Type B pancreatic cell (in vitro differentiated cells): ENCODE measurements at regions not wholly inside any gene's neighbourhood (a gene's known extent, or its start where the extent isn't known, plus 50 kb on each side); places are given as distances from the start of the nearest gene placed in this dataset.

Experiments used
- DNase-seq: peaks from one replicate; pipeline ENCODE4 v3.0.0; 2021; ENCODE audit warnings: mixed read lengths; ENCODE audit not compliant: unreplicated experiment; ENCODE audit errors: extremely low spot score
- H3K27ac Mint-ChIP-seq: 2 replicates; pipeline ENCODE4 v1.8.0; 2021; ENCODE audit warnings: mild to moderate bottlenecking, mixed read lengths
- H3K27me3 Mint-ChIP-seq: 2 replicates; pipeline ENCODE4 v1.8.0; 2021; ENCODE audit warnings: mixed read lengths
- H3K36me3 Mint-ChIP-seq: 2 replicates; pipeline ENCODE4 v1.8.0; 2021; ENCODE audit warnings: mixed read lengths
- H3K4me1 Mint-ChIP-seq: one replicate; pipeline ENCODE4 v1.8.0; 2021; ENCODE audit warnings: mixed read lengths; ENCODE audit not compliant: unreplicated experiment
- H3K4me3 Mint-ChIP-seq: 2 replicates; pipeline ENCODE4 v1.8.0; 2021; ENCODE audit warnings: mild to moderate bottlenecking, mixed read lengths
- H3K9me3 Mint-ChIP-seq: 2 replicates; pipeline ENCODE4 v1.8.0; 2021; ENCODE audit warnings: mixed read lengths
- TF ChIP-seq, protein P1 (sequence below): fragments of 200-600 bp; sonication (generic); conservative IDR thresholded peaks from 2 replicates; pipeline ENCODE4 v1.5.0; 2021; ENCODE audit warnings: antibody characterized with exemption, mild to moderate bottlenecking

DNA sequence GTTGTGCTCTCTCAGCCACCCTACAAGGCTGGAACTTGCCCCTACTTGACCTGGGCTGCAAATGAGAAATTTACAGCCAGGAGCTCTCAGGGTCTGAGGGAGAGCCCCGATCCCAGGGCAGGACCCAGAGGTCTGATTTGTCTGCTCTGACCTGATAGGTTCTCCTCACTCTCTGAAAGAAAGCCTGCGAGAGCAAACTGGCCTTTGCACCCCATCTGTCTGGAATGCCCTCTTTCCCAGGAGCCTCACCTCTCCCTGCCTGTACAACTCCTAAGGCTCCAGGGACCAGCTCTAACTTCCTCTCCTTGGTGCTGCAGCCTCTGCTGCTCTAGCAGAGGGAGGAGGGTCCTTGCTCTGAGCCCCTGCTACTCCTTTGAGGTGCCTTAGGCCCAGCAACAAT is 137.8 kb downstream of the UQCRFS1 start:
- Mint-ChIP-seq H3K4me3 (no peak overlapping the region), H3K9me3 (no peaks in the 10 kb centered on the region), H3K27ac (no peak overlapping the region), H3K4me1 (peaks cover 28% of the 10 kb centered on the region), H3K36me3 (no peaks in the 10 kb centered on the region), H3K27me3 (peaks cover 3% of the 10 kb centered on the region)
- TF ChIP-seq, protein P1, sequence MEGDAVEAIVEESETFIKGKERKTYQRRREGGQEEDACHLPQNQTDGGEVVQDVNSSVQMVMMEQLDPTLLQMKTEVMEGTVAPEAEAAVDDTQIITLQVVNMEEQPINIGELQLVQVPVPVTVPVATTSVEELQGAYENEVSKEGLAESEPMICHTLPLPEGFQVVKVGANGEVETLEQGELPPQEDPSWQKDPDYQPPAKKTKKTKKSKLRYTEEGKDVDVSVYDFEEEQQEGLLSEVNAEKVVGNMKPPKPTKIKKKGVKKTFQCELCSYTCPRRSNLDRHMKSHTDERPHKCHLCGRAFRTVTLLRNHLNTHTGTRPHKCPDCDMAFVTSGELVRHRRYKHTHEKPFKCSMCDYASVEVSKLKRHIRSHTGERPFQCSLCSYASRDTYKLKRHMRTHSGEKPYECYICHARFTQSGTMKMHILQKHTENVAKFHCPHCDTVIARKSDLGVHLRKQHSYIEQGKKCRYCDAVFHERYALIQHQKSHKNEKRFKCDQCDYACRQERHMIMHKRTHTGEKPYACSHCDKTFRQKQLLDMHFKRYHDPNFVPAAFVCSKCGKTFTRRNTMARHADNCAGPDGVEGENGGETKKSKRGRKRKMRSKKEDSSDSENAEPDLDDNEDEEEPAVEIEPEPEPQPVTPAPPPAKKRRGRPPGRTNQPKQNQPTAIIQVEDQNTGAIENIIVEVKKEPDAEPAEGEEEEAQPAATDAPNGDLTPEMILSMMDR: no peak
- DNase-seq: no peak

DNA sequence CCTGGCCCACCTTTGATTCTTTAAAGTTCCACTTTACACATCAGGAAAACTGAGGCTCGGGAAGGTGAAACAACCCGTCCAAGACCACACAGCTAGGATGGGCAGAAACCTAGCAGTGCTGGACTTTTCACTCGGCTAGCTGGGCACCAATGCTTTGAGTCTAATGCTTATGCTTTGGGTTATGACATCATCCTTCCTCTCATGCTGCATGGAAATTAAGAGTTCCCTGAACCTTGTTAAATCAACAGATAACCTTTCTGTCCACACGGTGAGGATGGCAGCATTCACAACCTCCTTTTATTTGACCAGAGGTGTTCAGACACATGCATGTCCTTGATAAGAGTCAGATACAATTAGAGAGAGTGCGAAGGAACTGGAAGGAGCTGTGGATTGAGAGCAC is 138.4 kb downstream of the UQCRFS1 start:
- Mint-ChIP-seq H3K36me3 (no peaks in the 10 kb centered on the region), H3K4me1 (peaks cover 22% of the 10 kb centered on the region), H3K27me3 (no peaks in the 10 kb centered on the region), H3K27ac (no peak overlapping the region), H3K4me3 (no peak overlapping the region), H3K9me3 (no peaks in the 10 kb centered on the region)
- TF ChIP-seq, protein P1: no peak
- DNase-seq: no peak

DNA sequence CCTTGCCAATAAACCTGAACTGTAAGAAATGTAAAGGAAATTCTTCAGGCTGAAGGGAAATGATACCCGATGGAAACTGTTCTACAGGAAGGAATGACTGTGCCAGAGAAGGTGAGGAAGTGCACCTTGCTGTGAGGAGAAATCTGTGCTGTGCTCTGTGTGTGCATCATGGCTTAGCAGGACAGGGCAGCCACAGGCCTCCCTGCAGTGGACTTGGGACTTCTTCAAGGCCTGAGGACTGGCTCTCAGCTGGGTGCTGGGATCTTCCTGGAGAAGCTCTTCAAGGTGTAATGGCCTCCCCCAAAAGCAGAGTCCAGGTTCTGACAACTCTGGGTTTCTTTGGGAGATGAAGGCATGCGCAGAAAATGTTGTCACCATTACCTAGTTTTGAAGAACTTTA is 145.1 kb downstream of the UQCRFS1 start:
- no peaks in the 10 kb centered on the region for H3K36me3 Mint-ChIP-seq
- TF ChIP-seq, protein P1: no peak
- H3K4me1 Mint-ChIP-seq: peaks cover 17% of the 10 kb centered on the region
- no peak overlapping the region for H3K27ac Mint-ChIP-seq
- no peak for DNase-seq
- H3K4me3 Mint-ChIP-seq: no peak overlapping the region
- H3K9me3 Mint-ChIP-seq: no peaks in the 10 kb centered on the region
- H3K27me3 Mint-ChIP-seq: peaks cover 6% of the 10 kb centered on the region

DNA sequence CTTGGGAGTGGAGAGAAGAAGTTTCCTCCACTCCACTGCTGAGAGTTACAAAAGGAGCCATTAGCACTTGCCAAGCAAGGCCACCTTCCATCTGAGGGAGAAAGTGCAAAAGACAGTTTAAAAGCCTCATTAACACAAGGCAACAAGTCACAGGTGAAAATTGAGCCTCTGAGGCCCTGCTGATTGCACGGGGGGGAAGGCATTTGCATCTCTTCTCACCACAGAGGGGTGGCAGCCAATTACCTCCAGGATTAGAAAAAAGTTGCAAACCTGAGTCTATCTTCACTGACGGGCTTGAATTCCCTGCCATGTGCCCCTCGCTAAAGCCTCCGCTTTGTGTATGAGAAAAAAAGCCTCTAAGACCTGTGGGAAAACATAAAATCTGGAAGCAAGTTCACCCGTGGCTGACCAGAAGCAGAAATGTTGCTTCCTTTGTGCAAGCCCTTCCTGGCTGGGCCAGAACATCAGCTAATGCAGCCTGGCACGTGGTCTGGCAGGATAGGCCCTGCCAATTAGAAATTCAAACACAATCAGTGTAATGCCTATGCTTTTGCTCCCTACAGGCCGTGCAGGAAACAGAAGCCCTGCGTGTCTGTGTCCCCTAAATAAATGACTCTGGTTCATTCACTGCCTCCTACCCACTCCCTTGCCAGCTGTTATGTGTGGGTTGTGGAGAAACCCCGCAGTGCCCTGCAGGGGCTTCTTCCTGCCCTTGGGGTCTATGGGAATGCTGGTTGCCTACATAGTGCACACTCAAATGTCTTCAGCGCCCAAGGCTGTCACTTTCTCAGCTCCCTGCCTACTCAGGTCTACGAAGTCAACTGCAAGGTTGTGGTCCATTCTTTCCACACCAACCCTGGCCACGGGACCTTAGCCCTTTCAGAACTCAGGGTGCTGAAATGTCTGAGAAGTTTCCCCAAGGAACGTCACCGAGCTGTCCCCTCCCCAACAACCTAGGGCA is 150.2 kb downstream of the UQCRFS1 start:
- no peak for DNase-seq
- Mint-ChIP-seq H3K27me3 (peaks cover 6% of the 10 kb centered on the region), H3K36me3 (no peaks in the 10 kb centered on the region), H3K9me3 (no peaks in the 10 kb centered on the region), H3K4me3 (no peak overlapping the region), H3K4me1 (peaks cover 17% of the 10 kb centered on the region), H3K27ac (no peak overlapping the region)
- TF ChIP-seq, protein P1: no peak

DNA sequence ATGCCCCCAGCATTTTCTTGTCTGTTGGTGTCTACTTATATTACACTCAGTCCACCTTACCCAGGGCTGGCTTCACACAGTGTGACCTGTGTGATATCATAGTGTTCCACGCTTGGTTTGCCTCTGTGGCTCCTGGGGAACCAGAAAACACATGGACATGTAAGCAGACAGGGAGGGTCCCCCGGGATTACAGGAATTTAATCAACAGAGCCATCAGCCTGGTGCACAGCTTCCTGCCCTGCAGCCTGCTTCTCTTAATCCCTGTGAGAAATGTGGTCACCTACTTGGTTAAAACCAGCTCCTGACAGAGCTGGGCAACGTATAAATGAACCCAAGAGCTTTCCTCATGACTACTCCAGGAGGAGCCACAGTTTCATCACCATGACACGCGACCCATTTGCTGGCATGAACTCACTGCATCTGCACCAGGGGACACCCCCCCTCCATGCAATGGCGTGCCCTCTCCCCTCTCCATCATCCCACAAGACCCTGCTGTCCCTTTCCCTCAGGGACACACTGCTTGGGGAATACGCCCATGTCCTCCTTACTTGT is 152.1 kb downstream of the UQCRFS1 start:
- Mint-ChIP-seq H3K4me3 (no peak overlapping the region), H3K27ac (no peak overlapping the region), H3K36me3 (no peaks in the 10 kb centered on the region), H3K4me1 (peaks cover 16% of the 10 kb centered on the region), H3K27me3 (peaks cover 6% of the 10 kb centered on the region), H3K9me3 (no peaks in the 10 kb centered on the region)
- TF ChIP-seq, protein P1: no peak
- DNase-seq: no peak
